ENCODE measurements at regions not wholly inside any gene's neighbourhood (a gene's known extent, or its start where the extent isn't known, plus 50 kb on each side); places are given as distances from the start of the nearest gene placed in this dataset.
"Not testable (repeated sequence)": the region's sequence is repeated elsewhere in the genome, so short reads cannot be mapped to it uniquely, and the experiment has no call there.

GRCh38 chr20:61101321-61101720, 150.7 kb upstream of the CDH4 start:
- DNase-seq (ENCODE audit: low read depth in 2 of 2, low spot score in 1 of 2), result not testable (repeated sequence)

- DNase-seq (ENCODE audit: low read depth in 2 of 2, low spot score in 1 of 2), result no peak
Observed at GRCh38 chr20:61104232-61104631, 147.8 kb upstream of the CDH4 start.

- no peak for DNase-seq (ENCODE audit: low read depth in 2 of 2, low spot score in 1 of 2)
Observed at GRCh38 chr20:61105395-61105794, 146.7 kb upstream of the CDH4 start.

GRCh38 chr20:61106438-61106837, 145.6 kb upstream of the CDH4 start:
- no peak for DNase-seq (ENCODE audit: low read depth in 2 of 2, low spot score in 1 of 2)

GRCh38 chr20:61109221-61109805, 142.7 kb upstream of the CDH4 start:
- DNase-seq (ENCODE audit: low read depth in 2 of 2, low spot score in 1 of 2), result no peak

GRCh38 chr20:61112515-61112914, 139.5 kb upstream of the CDH4 start:
- DNase-seq (ENCODE audit: low read depth in 2 of 2, low spot score in 1 of 2), result no peak

GRCh38 chr20:61113731-61114130, 138.3 kb upstream of the CDH4 start:
- DNase-seq (ENCODE audit: low read depth in 2 of 2, low spot score in 1 of 2), result no peak

- DNase-seq (ENCODE audit: low read depth in 2 of 2, low spot score in 1 of 2), result no peak
Observed at GRCh38 chr20:61114493-61115175, 137.4 kb upstream of the CDH4 start.

- DNase-seq (ENCODE audit: low read depth in 2 of 2, low spot score in 1 of 2), result no peak
Observed at GRCh38 chr20:61115364-61116065, 136.5 kb upstream of the CDH4 start.

- DNase-seq (ENCODE audit: low read depth in 2 of 2, low spot score in 1 of 2), result no peak
Observed at GRCh38 chr20:61117725-61118124, 134.3 kb upstream of the CDH4 start.

GRCh38 chr20:61118429-61119224, 133.4 kb upstream of the CDH4 start:
- DNase-seq (ENCODE audit: low read depth in 2 of 2, low spot score in 1 of 2), result no peak

- DNase-seq (ENCODE audit: low read depth in 2 of 2, low spot score in 1 of 2), result no peak
Observed at GRCh38 chr20:61119273-61119672, 132.8 kb upstream of the CDH4 start.

GRCh38 chr20:61119794-61120410, 132.2 kb upstream of the CDH4 start:
- DNase-seq (ENCODE audit: low read depth in 2 of 2, low spot score in 1 of 2), result no peak

GRCh38 chr20:61120595-61121515, 131.2 kb upstream of the CDH4 start:
- no peak for DNase-seq (ENCODE audit: low read depth in 2 of 2, low spot score in 1 of 2)

- no peak for DNase-seq (ENCODE audit: low read depth in 2 of 2, low spot score in 1 of 2)
Observed at GRCh38 chr20:61121661-61122060, 130.4 kb upstream of the CDH4 start.

GRCh38 chr20:61123286-61123685, 128.8 kb upstream of the CDH4 start:
- DNase-seq (ENCODE audit: low read depth in 2 of 2, low spot score in 1 of 2), result no peak

- DNase-seq (ENCODE audit: low read depth in 2 of 2, low spot score in 1 of 2), result no peak
Observed at GRCh38 chr20:61123751-61124368, 128.2 kb upstream of the CDH4 start.

GRCh38 chr20:61125076-61125475, 127.0 kb upstream of the CDH4 start:
- no peak for DNase-seq (ENCODE audit: low read depth in 2 of 2, low spot score in 1 of 2)

GRCh38 chr20:61125546-61126180, 126.4 kb upstream of the CDH4 start:
- DNase-seq (ENCODE audit: low read depth in 2 of 2, low spot score in 1 of 2), result no peak
